ENCODE measurements at regions not wholly inside any gene's neighbourhood (a gene's known extent, or its start where the extent isn't known, plus 50 kb on each side); places are given as distances from the start of the nearest gene placed in this dataset.
"Not testable (repeated sequence)": the region's sequence is repeated elsewhere in the genome, so short reads cannot be mapped to it uniquely, and the experiment has no call there.

- DNase-seq (ENCODE audit: low read depth in 2 of 2) = no peak
Observed at GRCh38 chr3:161691677-161692076, 195.1 kb downstream of the OTOL1 start.

- DNase-seq (ENCODE audit: low read depth in 2 of 2) = no peak
Observed at GRCh38 chr3:161694682-161695564, 198.3 kb downstream of the OTOL1 start.

- no peak for DNase-seq (ENCODE audit: low read depth in 2 of 2)
Observed at GRCh38 chr3:161695811-161696210, 199.2 kb downstream of the OTOL1 start.

- no peak for DNase-seq (ENCODE audit: low read depth in 2 of 2)
Observed at GRCh38 chr3:161700998-161701397, 204.4 kb downstream of the OTOL1 start.

- not testable (repeated sequence) for DNase-seq (ENCODE audit: low read depth in 2 of 2)
Observed at GRCh38 chr3:161707253-161707652, 210.6 kb downstream of the OTOL1 start.

GRCh38 chr3:161713731-161714130 lies 217.1 kb downstream of the OTOL1 start:
- no peak for DNase-seq (ENCODE audit: low read depth in 2 of 2)

GRCh38 chr3:161731968-161732367 lies 235.4 kb downstream of the OTOL1 start:
- no peak for DNase-seq (ENCODE audit: low read depth in 2 of 2)

- DNase-seq (ENCODE audit: low read depth in 2 of 2) = no peak
Observed at GRCh38 chr3:161737171-161737570, 240.6 kb downstream of the OTOL1 start.

- no peak for DNase-seq (ENCODE audit: low read depth in 2 of 2)
Observed at GRCh38 chr3:161740421-161740820, 243.8 kb downstream of the OTOL1 start.

GRCh38 chr3:161744366-161744765 lies 247.8 kb downstream of the OTOL1 start:
- DNase-seq (ENCODE audit: low read depth in 2 of 2) = no peak

GRCh38 chr3:161745741-161746140 lies 249.1 kb downstream of the OTOL1 start:
- DNase-seq (ENCODE audit: low read depth in 2 of 2) = no peak

- no peak for DNase-seq (ENCODE audit: low read depth in 2 of 2)
Observed at GRCh38 chr3:161748049-161748448, 251.4 kb downstream of the OTOL1 start.

GRCh38 chr3:161754420-161755053 lies 257.9 kb downstream of the OTOL1 start:
- no peak for DNase-seq (ENCODE audit: low read depth in 2 of 2)

GRCh38 chr3:161759444-161759843 lies 262.8 kb downstream of the OTOL1 start:
- DNase-seq (ENCODE audit: low read depth in 2 of 2) = no peak

GRCh38 chr3:161766331-161766730 lies 269.7 kb downstream of the OTOL1 start:
- no peak for DNase-seq (ENCODE audit: low read depth in 2 of 2)

GRCh38 chr3:161770484-161771386 lies 274.1 kb downstream of the OTOL1 start:
- no peak for DNase-seq (ENCODE audit: low read depth in 2 of 2)

GRCh38 chr3:161781381-161781780 lies 284.8 kb downstream of the OTOL1 start:
- DNase-seq (ENCODE audit: low read depth in 2 of 2) = no peak

GRCh38 chr3:161793194-161793930 lies 296.8 kb downstream of the OTOL1 start:
- no peak for DNase-seq (ENCODE audit: low read depth in 2 of 2)

GRCh38 chr3:161794551-161794950 lies 297.9 kb downstream of the OTOL1 start:
- no peak for DNase-seq (ENCODE audit: low read depth in 2 of 2)

- no peak for DNase-seq (ENCODE audit: low read depth in 2 of 2)
Observed at GRCh38 chr3:161796312-161796711, 299.7 kb downstream of the OTOL1 start.

- no peak for DNase-seq (ENCODE audit: low read depth in 2 of 2)
Observed at GRCh38 chr3:161796780-161797179, 300.2 kb downstream of the OTOL1 start.
